ENCODE measurements at regions not wholly inside any gene's neighbourhood (a gene's known extent, or its start where the extent isn't known, plus 50 kb on each side); places are given as distances from the start of the nearest gene placed in this dataset.
"Not testable (repeated sequence)": the region's sequence is repeated elsewhere in the genome, so short reads cannot be mapped to it uniquely, and the experiment has no call there.

DNA sequence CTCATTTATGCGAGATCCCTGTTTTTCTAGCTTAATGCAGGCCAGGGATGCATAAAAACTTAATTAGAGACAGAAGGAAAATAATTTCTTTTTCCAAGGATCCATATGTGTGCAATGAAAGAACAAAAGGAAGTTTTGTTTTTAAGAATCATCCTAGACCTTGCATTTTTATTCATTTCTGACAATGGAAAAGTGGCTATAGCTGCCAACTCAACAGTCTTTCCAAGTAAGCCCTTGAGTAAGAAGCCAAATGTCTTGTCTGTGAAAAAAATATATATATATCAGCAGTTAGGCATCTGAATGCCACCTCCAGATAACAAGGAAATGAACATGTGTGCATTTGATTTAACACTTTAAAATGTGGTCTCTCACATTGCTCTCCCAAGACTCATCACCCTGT, 1397.6 kb downstream of the GATA3 start:
- DNase-seq, result no peak

DNA sequence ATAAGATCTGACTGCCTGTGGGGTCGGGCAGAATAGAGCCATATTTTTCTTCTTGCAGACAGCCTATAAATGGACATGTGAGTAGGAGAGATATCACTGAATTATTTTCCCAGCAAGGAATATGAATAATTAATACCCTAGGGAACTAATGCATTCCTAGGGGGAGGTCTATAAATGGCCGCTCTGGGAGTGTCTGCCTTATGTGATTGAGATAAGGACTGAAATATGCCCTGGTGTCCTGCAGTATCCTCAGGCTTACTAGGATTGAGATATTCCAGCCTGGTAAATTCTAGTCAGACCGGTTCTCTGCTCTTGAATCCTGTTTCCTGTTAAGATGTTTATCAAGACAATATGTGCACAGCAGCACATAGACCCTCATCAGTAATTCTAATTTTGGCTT, 1399.4 kb downstream of the GATA3 start:
- DNase-seq, result not testable (repeated sequence)

- no peak for DNase-seq
Observed at GRCh38 chr10:9469663-9470205, 1415.2 kb downstream of the GATA3 start.

- DNase-seq, result no peak
Observed at GRCh38 chr10:9470581-9470980, 1416.1 kb downstream of the GATA3 start.

- DNase-seq, result no peak
Observed at GRCh38 chr10:9501944-9502343, 1447.5 kb downstream of the GATA3 start.

- no peak for DNase-seq
Observed at GRCh38 chr10:9504227-9504626, 1449.7 kb downstream of the GATA3 start.

GRCh38 chr10:9505546-9505945, 1451.1 kb downstream of the GATA3 start:
- DNase-seq, result no peak

DNA sequence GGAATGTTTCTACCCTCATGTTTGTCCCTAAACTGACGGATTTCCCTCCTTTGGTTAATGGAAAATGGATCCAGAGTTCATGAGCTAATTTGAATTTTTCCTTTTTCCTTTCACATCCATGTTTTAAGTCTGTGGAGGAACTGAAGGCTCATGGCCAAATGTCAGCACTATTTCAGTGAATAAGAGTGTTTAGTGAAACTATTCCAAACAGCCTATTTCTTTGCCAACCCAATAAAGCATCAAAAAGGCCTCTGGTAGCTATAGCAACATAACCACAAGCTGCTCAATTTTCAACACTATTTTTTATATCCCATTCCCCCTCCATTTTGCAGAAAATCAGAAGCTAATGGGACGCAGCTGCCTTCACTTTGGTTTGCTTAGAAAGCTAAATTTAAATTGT, 1454.1 kb downstream of the GATA3 start:
- peak; percentile 0 for DNase-seq

- no peak for DNase-seq
Observed at GRCh38 chr10:9510626-9511025, 1456.1 kb downstream of the GATA3 start.

DNA sequence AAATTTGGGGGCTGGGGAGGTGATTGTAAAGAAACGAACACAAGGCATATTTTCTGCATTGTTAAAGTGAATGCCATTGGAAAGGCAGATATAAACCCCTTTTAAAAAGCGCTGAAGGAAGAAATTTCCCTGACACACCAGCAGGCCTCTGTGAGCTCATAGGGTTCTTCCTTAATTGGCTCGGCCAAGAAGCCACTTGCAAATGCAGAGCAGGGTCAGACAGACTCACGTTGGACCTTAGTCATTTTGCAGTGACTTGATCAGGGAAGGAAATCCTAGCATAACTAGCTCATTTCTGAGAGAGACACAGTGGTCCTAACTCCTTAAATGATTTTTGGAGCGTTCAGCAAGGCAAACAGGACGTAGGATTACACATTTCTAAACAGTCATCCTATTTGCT, 1461.4 kb downstream of the GATA3 start:
- no peak for DNase-seq

GRCh38 chr10:9535744-9536143, 1481.3 kb downstream of the GATA3 start:
- DNase-seq, result no peak

DNA sequence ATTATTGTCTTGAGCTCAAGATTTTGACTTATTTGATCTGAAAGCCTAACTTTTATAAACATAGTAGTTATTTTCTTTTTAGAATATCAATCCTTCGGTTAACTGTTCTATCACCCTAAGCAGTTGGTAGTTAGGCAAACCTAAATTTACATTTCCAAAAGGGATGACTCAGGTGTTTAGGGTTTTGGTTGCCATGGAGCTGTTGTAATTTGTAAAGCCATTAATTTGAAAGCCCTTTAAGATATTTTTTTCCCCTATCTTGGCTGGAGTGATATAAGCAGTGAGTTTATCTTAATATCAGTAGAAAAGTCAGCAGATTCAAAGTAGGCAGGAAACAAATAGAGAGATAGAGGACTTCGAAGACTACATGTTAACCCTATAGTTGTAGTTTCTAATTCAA, 1472.6 kb upstream of the CELF2 start:
- DNase-seq, result no peak

GRCh38 chr10:9547936-9548904, 1469.5 kb upstream of the CELF2 start:
- DNase-seq, result no peak

DNA sequence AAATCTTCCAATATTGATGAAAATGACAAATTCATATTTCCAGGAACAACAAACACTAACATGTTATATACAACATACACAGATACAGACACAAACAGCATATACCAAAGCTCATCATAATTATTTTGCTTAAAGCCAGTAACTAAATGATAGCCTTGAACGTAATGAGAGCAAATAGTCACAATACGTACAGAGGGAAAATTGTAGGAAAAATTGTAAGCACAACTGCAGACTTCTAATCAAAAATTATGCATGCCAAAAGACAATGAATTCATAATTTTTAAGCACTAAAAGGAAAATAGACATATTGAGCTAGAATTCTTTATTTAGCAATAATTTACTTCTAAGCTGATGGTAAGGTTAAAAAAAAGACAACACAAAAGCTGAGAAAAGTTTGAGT, 1466.9 kb upstream of the CELF2 start:
- DNase-seq, result no peak

GRCh38 chr10:9554321-9554720, 1463.4 kb upstream of the CELF2 start:
- no peak for DNase-seq

GRCh38 chr10:9560976-9561375, 1456.7 kb upstream of the CELF2 start:
- DNase-seq, result no peak

DNA sequence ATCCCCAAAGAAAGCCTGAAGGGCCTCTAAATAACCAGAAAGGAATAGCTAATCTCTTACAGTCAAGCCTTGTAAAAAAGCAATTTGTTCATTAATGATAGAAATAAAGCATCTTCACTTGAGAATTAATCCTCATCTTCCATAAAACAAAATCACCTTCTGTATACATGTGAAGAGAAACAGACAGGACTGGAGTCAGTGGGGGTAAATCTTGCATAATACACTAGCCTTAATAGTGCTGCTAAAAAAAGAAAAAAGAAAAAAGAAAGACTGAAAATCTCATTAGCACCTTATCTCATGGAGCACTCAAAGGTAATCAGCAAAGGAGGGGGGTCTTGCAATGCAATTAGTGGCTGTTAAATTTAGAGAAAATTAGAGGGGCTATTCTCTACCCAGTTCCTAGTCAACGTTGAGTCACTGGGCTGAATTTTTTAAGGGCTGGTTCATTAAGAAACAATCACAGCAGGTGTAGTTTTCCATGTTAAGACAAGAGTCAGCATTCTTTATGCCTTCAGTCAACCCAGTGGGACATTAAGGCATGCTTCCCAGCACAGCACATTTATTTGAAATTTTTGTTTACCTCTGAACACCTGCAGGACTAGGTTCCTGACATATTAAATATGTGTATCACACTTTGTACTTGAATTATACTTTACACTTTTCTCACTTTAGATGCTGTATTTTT, 1455.7 kb upstream of the CELF2 start:
- DNase-seq, result no peak

GRCh38 chr10:9577746-9578145, 1439.9 kb upstream of the CELF2 start:
- no peak for DNase-seq

DNA sequence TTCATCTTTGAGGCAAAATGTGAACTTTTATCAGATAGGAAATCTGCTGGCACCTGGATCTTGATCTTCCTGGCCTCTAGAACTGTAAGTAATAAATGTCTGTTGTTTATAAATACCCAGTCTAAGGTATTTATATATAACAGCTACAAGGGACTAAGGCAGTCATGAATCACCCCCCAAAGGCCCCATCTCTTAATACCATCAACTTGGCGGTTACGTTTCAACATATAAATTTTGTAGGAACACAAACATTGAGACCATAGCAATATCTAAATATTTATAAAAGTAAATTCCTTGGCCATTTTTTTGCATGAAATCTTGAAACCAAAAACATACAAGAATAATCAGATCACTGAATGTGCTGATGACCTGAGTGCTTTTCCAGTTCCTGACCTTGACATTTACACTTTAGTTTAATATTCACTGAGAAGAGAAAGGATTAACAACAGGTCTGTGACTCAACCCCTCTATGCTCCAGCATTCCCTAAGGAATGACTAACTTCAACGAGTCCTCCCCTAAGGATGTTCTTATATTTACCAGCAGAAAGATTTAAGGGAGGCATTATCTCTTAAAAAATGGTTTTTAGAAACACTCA, 1438.5 kb upstream of the CELF2 start:
- DNase-seq, result peak; percentile 35

GRCh38 chr10:9582803-9583202, 1434.9 kb upstream of the CELF2 start:
- DNase-seq, result not testable (repeated sequence)

DNA sequence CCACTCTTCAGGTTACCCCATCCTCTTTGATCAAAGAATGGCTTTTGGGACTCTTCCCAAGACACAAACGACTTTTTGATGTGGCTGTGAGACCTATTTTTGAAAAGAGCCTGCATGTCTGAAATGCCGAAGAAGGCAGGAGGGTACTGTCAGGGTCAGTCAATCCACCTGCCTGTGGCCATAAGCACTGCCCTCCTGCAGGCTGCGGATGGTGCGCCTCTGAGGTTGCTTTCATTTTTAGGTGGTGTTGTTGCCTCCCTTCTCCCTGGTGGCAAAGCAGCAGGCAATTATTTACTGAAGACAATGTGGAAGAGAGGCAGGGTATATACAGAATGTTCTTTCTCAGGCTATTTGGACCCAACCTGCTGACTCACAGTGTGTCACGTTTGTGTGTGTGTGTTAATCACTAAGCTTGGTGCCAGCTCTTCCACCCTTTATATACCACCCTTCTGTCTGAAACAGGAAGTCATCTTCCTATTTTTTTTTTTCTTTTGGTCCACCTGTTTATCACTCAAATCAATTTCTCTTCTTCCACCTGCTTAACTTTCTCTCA, 1421.2 kb upstream of the CELF2 start:
- DNase-seq, result peak; percentile 18

DNA sequence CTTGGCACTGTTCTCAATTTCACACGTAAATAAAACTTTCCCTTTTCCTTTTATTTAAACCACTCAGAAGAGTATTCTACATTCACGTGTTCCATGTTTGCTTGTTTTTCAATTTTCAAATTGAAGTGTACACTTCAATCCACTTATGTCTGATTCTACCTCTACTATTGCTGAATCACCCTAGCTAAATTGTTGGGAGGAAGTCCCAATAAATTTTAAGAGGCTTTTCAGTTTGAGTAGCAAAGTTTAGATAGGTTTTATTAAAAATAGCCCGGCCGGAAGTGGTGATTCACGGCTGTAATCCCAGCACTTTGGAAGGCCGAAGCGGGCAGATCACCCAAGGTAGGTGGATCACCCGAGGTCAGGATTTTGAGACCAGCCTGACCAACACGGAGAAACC, 1414.7 kb upstream of the CELF2 start:
- no peak for DNase-seq

DNA sequence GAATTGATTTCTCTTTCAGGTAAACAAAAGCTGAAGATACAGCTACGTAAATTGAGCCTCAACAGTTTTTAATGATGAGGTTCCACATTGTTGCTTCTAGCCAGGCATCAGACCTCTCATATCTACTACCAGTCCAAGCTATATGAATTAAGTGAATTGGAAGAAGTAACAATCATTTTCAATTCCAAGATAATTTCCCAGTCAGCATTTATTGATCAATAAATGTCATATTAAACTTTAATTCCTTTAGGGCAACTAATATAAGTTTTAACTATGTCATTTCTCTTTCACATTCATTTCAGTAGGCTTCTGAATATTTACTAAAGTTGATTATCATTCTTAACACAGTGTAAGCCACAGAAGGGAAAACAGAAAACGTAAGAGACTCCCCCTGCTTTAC, 1413.7 kb upstream of the CELF2 start:
- no peak for DNase-seq
